Neural crest cell (in vitro differentiated cells): ENCODE measurements at regions not wholly inside any gene's neighbourhood (a gene's known extent, or its start where the extent isn't known, plus 50 kb on each side); places are given as distances from the start of the nearest gene placed in this dataset.

Source experiments
- DNase-seq: peaks from one replicate; pipeline ENCODE4 v3.0.0; 2021; ENCODE audit warnings: low read depth, mixed read lengths, low spot score
- H3K27ac Mint-ChIP-seq: one replicate; pipeline ENCODE4 v1.8.0; 2021; ENCODE audit warnings: mild to moderate bottlenecking, mixed read lengths; ENCODE audit not compliant: unreplicated experiment
- H3K27me3 Mint-ChIP-seq: 2 replicates; pipeline ENCODE4 v1.8.0; 2021; ENCODE audit warnings: low read depth, mild to moderate bottlenecking, mixed read lengths
- H3K36me3 Mint-ChIP-seq: 2 replicates; pipeline ENCODE4 v1.8.0; 2021; ENCODE audit warnings: low read depth, mild to moderate bottlenecking, mixed read lengths
- H3K4me1 Mint-ChIP-seq: 2 replicates; pipeline ENCODE4 v1.8.0; 2021; ENCODE audit warnings: mixed read lengths
- H3K4me3 Mint-ChIP-seq: one replicate; pipeline ENCODE4 v1.8.0; 2021; ENCODE audit warnings: mild to moderate bottlenecking, mixed read lengths
- H3K9me3 Mint-ChIP-seq: 2 replicates; pipeline ENCODE4 v1.8.0; 2021; ENCODE audit warnings: mixed read lengths
- CTCF ChIP-seq: fragments of 200-600 bp; sonication (generic); conservative IDR thresholded peaks from 2 replicates; pipeline ENCODE4 v1.5.0; 2021; ENCODE audit warnings: antibody characterized with exemption, mild to moderate bottlenecking

- no peak for TF ChIP-seq CTCF
- Mint-ChIP-seq H3K27me3 (peaks cover 30% of the 10 kb centered on the region), H3K9me3 (peaks cover 5% of the 10 kb centered on the region), H3K4me3 (no peak overlapping the region), H3K4me1 (no peaks in the 10 kb centered on the region), H3K27ac (no peak overlapping the region), H3K36me3 (no peaks in the 10 kb centered on the region)
- no peak for DNase-seq
Measured at GRCh38 chr6:40039042-40039441, 104.8 kb upstream of the MOCS1 start.

GRCh38 chr6:40038626-40039025 lies 104.4 kb upstream of the MOCS1 start:
- no peaks in the 10 kb centered on the region for H3K4me1 Mint-ChIP-seq
- no peak overlapping the region for H3K4me3 Mint-ChIP-seq
- no peak for TF ChIP-seq CTCF
- no peak overlapping the region for H3K27ac Mint-ChIP-seq
- peaks cover 25% of the 10 kb centered on the region for H3K27me3 Mint-ChIP-seq
- DNase-seq = no peak
- peaks cover 5% of the 10 kb centered on the region for H3K9me3 Mint-ChIP-seq
- H3K36me3 Mint-ChIP-seq = no peaks in the 10 kb centered on the region

GRCh38 chr6:40037271-40037670 lies 103.0 kb upstream of the MOCS1 start:
- no peaks in the 10 kb centered on the region for H3K4me1 Mint-ChIP-seq
- H3K36me3 Mint-ChIP-seq = no peaks in the 10 kb centered on the region
- no peak for TF ChIP-seq CTCF
- H3K27ac Mint-ChIP-seq = no peak overlapping the region
- no peak overlapping the region for H3K4me3 Mint-ChIP-seq
- H3K27me3 Mint-ChIP-seq = peaks cover 12% of the 10 kb centered on the region
- no peak for DNase-seq
- peaks cover 5% of the 10 kb centered on the region for H3K9me3 Mint-ChIP-seq

- Mint-ChIP-seq H3K27ac (no peak overlapping the region), H3K27me3 (peaks cover 6% of the 10 kb centered on the region), H3K4me3 (no peak overlapping the region), H3K36me3 (no peaks in the 10 kb centered on the region), H3K9me3 (no peaks in the 10 kb centered on the region), H3K4me1 (no peaks in the 10 kb centered on the region)
- DNase-seq = no peak
- TF ChIP-seq CTCF = no peak
Measured at GRCh38 chr6:40036186-40036585, 101.9 kb upstream of the MOCS1 start.

- Mint-ChIP-seq H3K27me3 (peaks cover 34% of the 10 kb centered on the region), H3K4me1 (no peaks in the 10 kb centered on the region)
- no peak for TF ChIP-seq CTCF
Measured at GRCh38 chr6:40028449-40028848, 94.2 kb upstream of the MOCS1 start.

GRCh38 chr6:40022867-40023266 lies 88.6 kb upstream of the MOCS1 start:
- TF ChIP-seq CTCF = no peak
- H3K36me3 Mint-ChIP-seq = no peaks in the 10 kb centered on the region
- H3K27me3 Mint-ChIP-seq = peaks cover 45% of the 10 kb centered on the region
- H3K27ac Mint-ChIP-seq = no peak overlapping the region
- no peaks in the 10 kb centered on the region for H3K4me1 Mint-ChIP-seq
- H3K9me3 Mint-ChIP-seq = peaks cover 13% of the 10 kb centered on the region
- H3K4me3 Mint-ChIP-seq = no peak overlapping the region
- no peak for DNase-seq

More at GRCh38 chr6:40028449-40028848, 94.2 kb upstream of the MOCS1 start:
- Mint-ChIP-seq H3K27ac (no peak overlapping the region), H3K4me3 (no peak overlapping the region), H3K9me3 (no peaks in the 10 kb centered on the region), H3K36me3 (no peaks in the 10 kb centered on the region)
- no peak for DNase-seq
